Stimulated activated CD8-positive, alpha-beta memory T cell treated with anti-CD3 and anti-CD28 coated beads, Interleukin-12 subunit alpha, Interleukin-12 subunit beta, amount 100 ng/mL, for 24 hours (primary cell): ENCODE measurements at regions not wholly inside any gene's neighbourhood (a gene's known extent, or its start where the extent isn't known, plus 50 kb on each side); places are given as distances from the start of the nearest gene placed in this dataset.
"Not testable (repeated sequence)": the region's sequence is repeated elsewhere in the genome, so short reads cannot be mapped to it uniquely, and the experiment has no call there.

Experiments
- DNase-seq: peaks from one replicate; pipeline ENCODE4 v3.0.0-alpha.2; 2020; ENCODE audit errors: extremely low read depth

- not testable (repeated sequence) for DNase-seq
These were observed 380.2 kb upstream of the SLC7A11 start for GRCh38 chr4:138622362-138622761.

GRCh38 chr4:138616775-138617174 is 374.6 kb upstream of the SLC7A11 start:
- no peak for DNase-seq

DNA sequence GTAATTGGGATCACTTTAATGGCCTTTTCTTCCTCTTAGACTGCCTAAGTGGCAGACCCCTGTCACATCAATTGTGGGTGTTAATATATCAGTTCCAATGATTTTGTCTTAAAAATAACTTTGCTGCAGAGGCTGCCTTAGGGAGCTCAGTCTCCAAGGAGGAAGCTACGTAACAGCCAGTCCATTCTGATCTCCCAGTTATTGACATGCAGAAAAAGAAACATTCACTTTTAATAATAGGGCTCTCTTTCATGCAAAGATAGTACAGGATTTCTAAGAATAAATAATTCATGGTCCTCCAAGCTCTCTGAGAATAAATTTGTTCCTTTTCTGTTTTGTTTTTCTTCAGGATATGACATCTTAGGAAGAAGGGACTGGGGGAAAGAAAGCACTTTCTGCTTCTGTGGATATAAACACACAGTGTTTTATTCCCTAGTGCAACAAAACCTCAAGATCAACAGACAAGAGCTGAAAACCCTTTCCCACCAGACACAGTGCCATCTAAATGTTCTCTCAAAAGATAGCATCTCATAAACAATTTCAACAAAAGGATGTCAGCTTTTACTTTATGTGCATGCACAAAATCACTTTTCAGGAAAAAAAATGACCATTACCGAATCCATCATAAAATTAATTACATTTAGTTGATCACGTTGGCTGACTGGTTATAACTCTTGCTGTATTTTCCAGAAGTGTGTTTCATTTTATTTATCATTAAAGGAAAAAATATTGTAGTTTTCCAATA is 372.4 kb upstream of the SLC7A11 start:
- DNase-seq: no peak

- DNase-seq: no peak
These were observed 370.3 kb upstream of the SLC7A11 start for GRCh38 chr4:138612428-138612827.

DNA sequence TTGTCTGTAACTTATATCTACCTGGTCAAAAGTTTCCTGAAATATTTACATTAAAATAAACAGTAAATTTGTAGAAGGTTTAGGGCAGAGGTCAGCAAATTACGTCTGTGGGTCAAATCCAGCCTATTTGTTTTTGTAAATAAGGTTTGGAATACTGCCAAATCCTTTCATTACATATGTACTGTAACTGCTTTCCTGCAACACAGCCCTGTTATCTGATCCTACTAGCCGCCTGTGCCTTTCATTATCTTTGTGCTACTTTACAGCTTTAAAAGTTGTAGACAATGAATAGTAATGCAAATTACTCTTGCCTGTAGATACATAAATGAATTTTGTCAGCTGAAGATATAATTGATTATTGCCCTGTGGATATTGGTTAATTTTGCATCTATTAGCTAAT is 369.6 kb upstream of the SLC7A11 start:
- no peak for DNase-seq

DNA sequence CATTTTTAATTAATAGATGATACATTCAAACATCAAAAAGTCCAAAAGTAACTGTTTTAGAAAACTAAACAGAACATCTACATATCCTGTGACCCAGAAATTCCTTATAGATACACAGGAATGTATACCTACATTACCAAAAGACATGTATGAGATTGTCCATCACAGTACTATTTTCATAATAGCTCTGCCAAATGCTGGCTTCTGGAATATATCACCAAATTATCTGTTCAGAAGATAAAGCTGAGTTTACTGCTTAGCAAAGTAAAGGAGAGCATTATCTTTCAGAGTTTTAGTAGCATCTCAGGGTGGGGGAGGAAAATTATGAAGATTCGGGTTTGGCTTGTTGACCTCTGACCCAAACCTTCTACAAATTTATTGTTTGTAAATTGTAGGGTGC is 368.9 kb upstream of the SLC7A11 start:
- no peak for DNase-seq

DNA sequence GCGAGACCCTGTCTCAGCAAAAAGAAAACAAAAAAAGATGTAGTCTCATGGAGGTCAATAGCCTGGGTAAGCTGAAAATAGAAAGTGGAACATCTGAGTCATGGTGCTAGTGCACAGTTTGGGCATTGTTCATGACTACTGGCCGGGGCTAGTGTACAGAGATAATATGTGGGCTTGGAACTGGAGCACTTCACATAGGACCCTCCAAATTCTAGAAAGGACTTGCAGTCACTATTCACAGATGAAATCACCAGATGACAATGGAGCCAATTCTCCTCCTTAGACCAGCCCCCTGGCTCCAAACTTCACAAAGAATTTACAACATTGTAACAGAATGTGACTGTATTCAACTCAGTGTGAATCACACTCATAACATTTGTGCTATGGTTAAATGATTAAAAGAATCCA is 367.8 kb upstream of the SLC7A11 start:
- DNase-seq: no peak

- no peak for DNase-seq
These were observed 362.4 kb upstream of the SLC7A11 start for GRCh38 chr4:138604556-138604955.

DNA sequence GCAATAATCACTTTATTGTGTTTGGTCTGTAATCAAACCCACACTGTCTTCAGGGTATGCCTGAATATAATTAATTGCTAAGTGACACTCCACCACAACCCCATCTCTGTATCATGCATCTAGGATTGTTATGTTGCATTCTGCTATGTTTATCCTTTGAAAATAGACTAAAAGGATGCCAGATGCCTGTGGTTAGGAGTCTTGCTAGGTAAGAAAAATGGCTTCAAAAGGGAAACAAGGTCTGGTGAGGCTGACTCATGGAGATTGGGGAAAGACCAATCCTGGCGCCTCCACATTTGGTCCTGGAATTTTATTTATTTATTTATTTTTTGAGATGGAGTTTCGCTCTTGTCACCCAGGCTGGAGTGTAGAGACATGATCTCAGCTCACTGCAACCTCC is 360.5 kb upstream of the SLC7A11 start:
- DNase-seq: no peak

DNA sequence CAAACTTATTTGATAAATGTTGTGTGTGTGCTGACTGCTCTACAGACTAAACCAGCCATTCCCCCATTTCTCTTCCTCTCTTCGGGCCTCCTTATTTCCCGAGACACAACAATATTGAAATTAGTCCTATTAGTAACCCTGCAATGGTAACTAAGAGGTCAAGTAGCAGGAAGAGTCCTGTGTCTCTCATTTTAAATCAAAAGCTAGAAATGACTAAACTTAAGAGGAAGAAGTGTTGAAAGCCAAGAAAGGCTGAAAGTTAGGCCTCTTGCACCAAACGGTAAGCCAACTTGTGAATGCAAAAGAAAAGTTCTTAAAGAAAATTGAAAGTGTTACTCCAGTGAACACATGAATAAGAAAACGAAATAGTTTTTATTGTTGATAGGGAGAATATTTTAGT is 357.8 kb upstream of the SLC7A11 start:
- no peak for DNase-seq

- no peak for DNase-seq
These were observed 356.1 kb upstream of the SLC7A11 start for GRCh38 chr4:138598226-138598625.

- no peak for DNase-seq
These were observed 354.7 kb upstream of the SLC7A11 start for GRCh38 chr4:138596896-138597295.

DNA sequence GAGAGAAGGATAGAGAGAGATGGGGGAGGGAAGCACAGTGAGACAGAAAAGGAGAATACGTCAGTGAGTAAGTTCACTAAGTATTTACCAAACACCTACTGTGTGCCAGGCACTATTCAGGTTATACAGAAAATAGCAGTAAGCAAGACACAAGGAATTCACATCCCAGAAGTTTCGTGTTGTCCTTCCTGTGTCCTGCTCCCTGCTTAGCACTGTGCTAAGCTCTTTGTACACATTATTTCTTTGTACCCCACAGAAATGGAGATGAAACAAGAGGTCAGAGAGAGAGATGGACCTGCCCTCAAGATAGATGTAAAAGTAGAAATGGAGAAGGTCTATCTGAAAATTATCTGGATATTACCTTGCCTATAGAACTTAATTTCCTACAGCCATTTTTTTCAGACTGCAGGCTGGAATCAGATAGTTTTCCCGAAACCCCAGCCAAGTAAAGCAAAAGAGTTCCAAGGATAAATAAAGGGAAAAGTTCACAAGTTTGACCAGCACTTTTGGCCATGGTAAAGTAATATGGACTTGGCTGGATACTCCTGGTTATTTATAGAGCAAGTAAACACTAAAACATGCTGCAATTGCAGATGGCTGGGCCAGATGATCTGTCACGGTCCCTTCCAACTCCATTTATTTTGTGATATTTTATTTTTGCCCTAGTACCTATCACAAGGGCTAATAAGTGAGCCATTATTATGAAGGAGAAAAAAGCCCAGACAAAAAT is 353.7 kb upstream of the SLC7A11 start:
- DNase-seq: no peak

DNA sequence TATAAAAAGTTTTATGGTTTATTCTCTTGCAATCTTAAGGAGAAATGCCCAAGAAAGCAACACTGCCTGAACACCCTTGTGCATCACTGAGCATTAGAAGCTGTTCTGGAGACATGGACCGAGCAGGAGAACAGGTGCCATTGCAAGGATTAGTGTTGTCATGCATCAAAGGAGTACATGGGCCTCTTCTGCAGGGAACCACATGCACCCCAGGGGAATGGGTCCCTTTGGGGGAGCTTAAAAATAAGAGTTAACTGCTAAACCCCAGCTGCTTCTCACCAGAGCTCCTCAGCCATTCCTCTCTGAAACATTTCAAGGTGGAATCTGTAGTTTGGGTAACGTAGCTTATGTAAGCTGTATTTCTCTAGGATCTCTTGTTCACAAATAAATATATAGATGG is 353.0 kb upstream of the SLC7A11 start:
- no peak for DNase-seq

GRCh38 chr4:138592796-138593195 is 350.6 kb upstream of the SLC7A11 start:
- DNase-seq: no peak

DNA sequence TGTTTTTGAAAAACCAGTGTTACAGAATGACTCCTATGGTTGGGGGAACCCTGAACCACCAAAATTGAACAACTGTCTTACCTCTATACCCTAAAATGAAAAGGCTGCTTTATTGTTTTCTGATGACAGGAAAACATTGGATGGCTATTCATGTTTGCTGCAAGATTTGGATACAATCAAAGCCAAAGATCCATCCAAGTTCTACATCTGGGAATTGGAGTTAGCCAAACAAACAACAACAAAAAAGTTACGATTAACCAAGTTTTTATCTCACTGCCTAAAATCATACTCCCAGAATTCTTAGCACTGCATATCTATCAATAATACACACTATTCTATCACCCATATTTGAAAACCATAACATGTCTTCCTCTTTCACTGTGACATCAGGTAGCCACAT is 349.7 kb upstream of the SLC7A11 start:
- no peak for DNase-seq

DNA sequence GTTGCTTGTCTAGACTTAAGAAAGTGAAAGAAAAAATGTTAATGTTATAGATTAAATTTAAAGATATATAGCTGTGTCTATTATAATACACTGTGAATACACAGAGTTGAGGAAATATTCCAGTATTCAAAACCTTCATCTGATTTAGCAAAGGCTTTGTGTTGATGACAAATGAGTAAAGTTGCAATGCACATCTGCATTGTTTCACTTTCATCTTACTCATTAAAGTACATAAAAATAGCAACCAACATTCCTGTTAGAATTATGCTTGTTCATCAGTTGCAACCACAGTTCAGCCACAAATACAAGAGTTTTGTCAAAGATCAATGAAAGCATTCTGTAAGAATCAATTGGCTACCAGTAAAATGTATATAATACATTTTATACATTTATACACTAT is 346.4 kb upstream of the SLC7A11 start:
- no peak for DNase-seq

DNA sequence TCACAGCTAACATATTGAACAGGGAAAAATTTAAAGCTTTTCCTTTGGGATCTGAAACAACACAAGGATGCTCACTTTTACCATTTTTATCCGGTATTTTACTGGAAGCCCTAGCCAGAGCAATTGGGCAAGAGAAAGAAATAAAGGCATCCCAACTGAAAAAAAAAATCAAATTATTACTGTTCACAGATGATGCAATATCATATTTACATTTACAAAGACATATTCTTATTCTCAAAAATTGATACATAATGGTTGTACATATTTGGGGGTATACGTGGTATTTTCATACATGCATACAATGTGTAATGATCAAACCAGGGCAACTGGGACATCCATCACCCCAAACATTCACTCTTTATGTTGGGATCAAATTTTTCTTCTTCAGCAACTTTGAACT is 337.0 kb upstream of the SLC7A11 start:
- DNase-seq: no peak

GRCh38 chr4:138577826-138578225 is 335.7 kb upstream of the SLC7A11 start:
- not testable (repeated sequence) for DNase-seq

GRCh38 chr4:138577145-138577544 is 335.0 kb upstream of the SLC7A11 start:
- no peak for DNase-seq

DNA sequence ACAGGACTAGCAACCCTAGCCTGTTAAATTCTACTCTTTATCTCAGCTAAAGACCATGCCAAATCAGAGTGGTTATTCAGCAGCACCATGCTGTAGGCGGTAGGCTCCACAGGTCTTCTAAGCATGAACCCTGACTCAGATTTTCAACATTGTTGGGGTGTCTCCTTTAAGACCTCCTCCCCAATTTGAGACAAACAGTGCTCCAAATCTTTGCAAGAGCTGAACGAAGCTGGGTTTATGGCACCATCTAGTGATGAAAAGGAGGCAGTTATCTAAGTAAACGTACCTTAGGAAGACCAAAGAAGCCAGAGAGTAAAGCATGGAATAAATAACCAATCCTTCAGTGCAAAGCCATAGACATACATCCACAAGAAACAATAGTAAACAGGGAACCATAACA is 334.5 kb upstream of the SLC7A11 start:
- no peak for DNase-seq

DNA sequence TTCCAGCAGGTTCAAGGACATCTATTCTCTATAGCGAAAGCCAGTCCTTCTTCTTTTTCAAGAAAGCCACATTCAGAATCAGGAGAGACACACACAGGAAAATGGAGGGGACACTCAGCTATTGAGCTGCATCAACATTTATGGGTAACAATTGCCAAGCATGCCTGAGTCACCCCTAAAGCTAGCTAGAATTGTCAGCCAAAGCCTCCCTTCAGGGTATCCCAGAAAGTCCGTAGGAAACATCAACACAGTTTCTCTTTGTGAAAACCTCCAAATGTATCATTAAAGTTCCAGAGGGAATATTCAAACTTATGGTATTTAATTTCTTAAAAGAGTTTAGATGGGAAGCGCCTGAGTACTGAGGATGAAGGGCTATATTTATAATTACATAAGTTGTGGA is 331.1 kb upstream of the SLC7A11 start:
- DNase-seq: no peak

- DNase-seq: no peak
These were observed 329.9 kb upstream of the SLC7A11 start for GRCh38 chr4:138572007-138572406.

- no peak for DNase-seq
These were observed 325.5 kb upstream of the SLC7A11 start for GRCh38 chr4:138567696-138568095.
